HPDE6-E6E7 (cell line): ENCODE measurements at regions not wholly inside any gene's neighbourhood (a gene's known extent, or its start where the extent isn't known, plus 50 kb on each side); places are given as distances from the start of the nearest gene placed in this dataset.
"Not testable (repeated sequence)": the region's sequence is repeated elsewhere in the genome, so short reads cannot be mapped to it uniquely, and the experiment has no call there.

Experiments used
- DNase-seq: peaks from one replicate; pipeline ENCODE4 v3.0.0; 2011; ENCODE audit warnings: missing footprints; ENCODE audit errors: extremely low spot score

GRCh38 chr4:45248106-45248505, 521.8 kb upstream of the GNPDA2 start:
- DNase-seq = not testable (repeated sequence)

GRCh38 chr4:45241976-45242375, 515.6 kb upstream of the GNPDA2 start:
- no peak for DNase-seq

- no peak for DNase-seq
These were observed 502.9 kb upstream of the GNPDA2 start for GRCh38 chr4:45229206-45229605.

- DNase-seq = no peak
These were observed 489.7 kb upstream of the GNPDA2 start for GRCh38 chr4:45215976-45216542.

- DNase-seq = not testable (repeated sequence)
These were observed 482.1 kb upstream of the GNPDA2 start for GRCh38 chr4:45208476-45208875.

GRCh38 chr4:45207864-45208331, 481.5 kb upstream of the GNPDA2 start:
- DNase-seq = not testable (repeated sequence)

- not testable (repeated sequence) for DNase-seq
These were observed 481.0 kb upstream of the GNPDA2 start for GRCh38 chr4:45207241-45207863.

- no peak for DNase-seq
These were observed 473.4 kb upstream of the GNPDA2 start for GRCh38 chr4:45199736-45200135.

GRCh38 chr4:45188501-45188900, 462.1 kb upstream of the GNPDA2 start:
- no peak for DNase-seq

GRCh38 chr4:45186249-45186648, 459.9 kb upstream of the GNPDA2 start:
- DNase-seq = no peak

GRCh38 chr4:45183905-45184304, 457.5 kb upstream of the GNPDA2 start:
- no peak for DNase-seq

GRCh38 chr4:45172636-45173035, 446.3 kb upstream of the GNPDA2 start:
- no peak for DNase-seq

- DNase-seq = no peak
These were observed 434.6 kb upstream of the GNPDA2 start for GRCh38 chr4:45160951-45161350.

GRCh38 chr4:45155081-45155777, 428.9 kb upstream of the GNPDA2 start:
- DNase-seq = peak; percentile 60

- DNase-seq = peak; percentile 8
These were observed 421.5 kb upstream of the GNPDA2 start for GRCh38 chr4:45147866-45148265.

- no peak for DNase-seq
These were observed 404.7 kb upstream of the GNPDA2 start for GRCh38 chr4:45131020-45131419.

GRCh38 chr4:45122406-45122805, 396.1 kb upstream of the GNPDA2 start:
- peak; percentile 4 for DNase-seq

GRCh38 chr4:45121426-45121975, 395.1 kb upstream of the GNPDA2 start:
- no peak for DNase-seq

- no peak for DNase-seq
These were observed 393.8 kb upstream of the GNPDA2 start for GRCh38 chr4:45120163-45120562.

- DNase-seq = no peak
These were observed 393.0 kb upstream of the GNPDA2 start for GRCh38 chr4:45119376-45119775.

- no peak for DNase-seq
These were observed 376.4 kb upstream of the GNPDA2 start for GRCh38 chr4:45102716-45103115.

- no peak for DNase-seq
These were observed 374.8 kb upstream of the GNPDA2 start for GRCh38 chr4:45100956-45101818.
